IMR-90 (cell line): ENCODE measurements at regions not wholly inside any gene's neighbourhood (a gene's known extent, or its start where the extent isn't known, plus 50 kb on each side); places are given as distances from the start of the nearest gene placed in this dataset.

ENCODE experiments used
- ATAC-seq: fragments of 200-7000 bp; cut with Tn5 transposase; 2 replicates; pipeline ENCODE4 v1.9.1; 2020; ENCODE audit warnings: low read depth, mild to moderate bottlenecking, moderate library complexity
- BruUV-seq: library from RNA; stranded (reverse); fragments of 400-500 nt; replicated peaks from 2 replicates; lab custom pipeline; 2021; lab: Mats Ljungman, UMichigan
- CTCF ChIA-PET: fragments of 300-600 bp; formaldehyde crosslinking; extraction: SDS; loops from one replicate; lab custom pipeline; 2021; ENCODE audit warnings: antibody characterized with exemption; lab: Yijun Ruan, JAX
- POLR2A ChIA-PET: fragments of 300-600 bp; sonication (Branson Sonifier 250); formaldehyde crosslinking; loops from one replicate; lab custom pipeline; 2022; ENCODE audit warnings: antibody characterized with exemption; ENCODE audit not compliant: unreplicated experiment; lab: Charles Lee
- DNase-seq: peaks from one replicate; pipeline ENCODE4 v3.0.0; 2013
- H2AFZ ChIP-seq: replicated peaks from 2 replicates; pipeline ENCODE3; 2013; ENCODE audit warnings: low read length, mild to moderate bottlenecking; ENCODE audit not compliant: poor library complexity
- H2AK5ac ChIP-seq: 2 replicates; pipeline ENCODE4 v1.6.1; 2013; ENCODE audit warnings: low read depth, low read length, inconsistent platforms
- H2AK9ac ChIP-seq: replicated peaks from 2 replicates; pipeline ENCODE3; 2013; ENCODE audit warnings: mild to moderate bottlenecking, low read depth, low read length, moderate library complexity; ENCODE audit not compliant: poor library complexity
- H2BK120ac ChIP-seq: 2 replicates; pipeline ENCODE4 v1.6.1; 2013; ENCODE audit warnings: low read depth, low read length, inconsistent platforms
- H2BK15ac ChIP-seq: 3 replicates; pipeline ENCODE4 v1.6.1; 2013; ENCODE audit warnings: low read depth, low read length, inconsistent platforms
- H2BK20ac ChIP-seq: 2 replicates; pipeline ENCODE4 v1.6.1; 2013; ENCODE audit warnings: low read depth, mild to moderate bottlenecking, inconsistent platforms, low read length, moderate library complexity
- H2BK5ac ChIP-seq: 2 replicates; pipeline ENCODE4 v1.6.1; 2013; ENCODE audit warnings: mild to moderate bottlenecking, low read depth, low read length, inconsistent platforms; ENCODE audit not compliant: poor library complexity, severe bottlenecking
- H3K14ac ChIP-seq: replicated peaks from 2 replicates; pipeline ENCODE4 v1.6.1; 2013; ENCODE audit warnings: low read depth, low read length, inconsistent platforms
- H3K18ac ChIP-seq: 2 replicates; pipeline ENCODE4 v1.6.1; 2013; ENCODE audit warnings: low read depth, low read length, control low read depth
- H3K23ac ChIP-seq: 2 replicates; pipeline ENCODE4 v1.6.1; 2013; ENCODE audit warnings: low read depth, low read length, inconsistent platforms
- H3K27ac ChIP-seq: 2 replicates; pipeline ENCODE4 v1.5.1; 2013; ENCODE audit warnings: mild to moderate bottlenecking, control low read depth, low read length; ENCODE audit not compliant: insufficient read depth
- H3K27me3 ChIP-seq: 2 replicates; pipeline ENCODE4 v1.6.1; 2013; ENCODE audit warnings: low read length; ENCODE audit not compliant: control insufficient read depth, insufficient read depth
- H3K36me3 ChIP-seq: 2 replicates; pipeline ENCODE4 v1.6.1; 2013; ENCODE audit warnings: low read length, mixed read lengths; ENCODE audit not compliant: control insufficient read depth, insufficient read depth
- H3K4ac ChIP-seq: 2 replicates; pipeline ENCODE4 v1.6.1; 2013; ENCODE audit warnings: low read depth, low read length, inconsistent platforms
- H3K4me1 ChIP-seq: 2 replicates; pipeline ENCODE4 v1.6.1; 2013; ENCODE audit warnings: low read length, mixed read lengths; ENCODE audit not compliant: control insufficient read depth, insufficient read depth
- H3K4me2 ChIP-seq: 2 replicates; pipeline ENCODE4 v1.6.1; 2013; ENCODE audit warnings: low read depth, mild to moderate bottlenecking, control low read depth, low read length, moderate library complexity
- H3K4me3 ChIP-seq: 2 replicates; pipeline ENCODE4 v1.5.1; 2013; ENCODE audit warnings: low read depth, mild to moderate bottlenecking, control low read depth, low read length, moderate library complexity; ENCODE audit not compliant: insufficient read depth
- H3K56ac ChIP-seq: 2 replicates; pipeline ENCODE4 v1.6.1; 2013; ENCODE audit warnings: low read length, inconsistent platforms; ENCODE audit not compliant: insufficient read depth; ENCODE audit errors: extremely low read depth
- H3K79me1 ChIP-seq, 2 experiments: 2 replicates each; pipeline ENCODE4 v1.6.1; 2013; ENCODE audit warnings: low read length in 2 of 2, inconsistent platforms in 1 of 2, low read depth in 1 of 2
- H3K9ac ChIP-seq: 2 replicates; pipeline ENCODE4 v1.6.1; 2013; ENCODE audit warnings: low read depth, low read length, control low read depth
- H3K9me1 ChIP-seq: 2 replicates; pipeline ENCODE4 v1.6.1; 2013; ENCODE audit warnings: low read length, inconsistent platforms; ENCODE audit not compliant: insufficient read depth
- H3K9me3 ChIP-seq: 2 replicates; pipeline ENCODE4 v1.6.1; 2013; ENCODE audit warnings: low read length; ENCODE audit not compliant: control insufficient read depth, insufficient read depth
- H4K20me1 ChIP-seq: 2 replicates; pipeline ENCODE4 v1.6.1; 2013; ENCODE audit warnings: low read length, inconsistent platforms; ENCODE audit not compliant: insufficient read depth
- H4K5ac ChIP-seq: 2 replicates; pipeline ENCODE4 v1.6.1; 2013; ENCODE audit warnings: mild to moderate bottlenecking, low read depth, low read length, control low read depth
- H4K8ac ChIP-seq, 2 experiments: 2 replicates each; pipeline ENCODE4 v1.6.1; 2013; ENCODE audit warnings: low read depth in 2 of 2, low read length in 2 of 2, control low read depth in 1 of 2, inconsistent platforms in 1 of 2
- H4K91ac ChIP-seq: 2 replicates; pipeline ENCODE4 v1.6.1; 2013; ENCODE audit warnings: low read depth, low read length, inconsistent platforms; ENCODE audit not compliant: insufficient read depth
- CHD1 ChIP-seq: IDR thresholded peaks from 2 replicates; pipeline ENCODE4 v1.6.1; 2012; ENCODE audit warnings: low read depth, low read length, improper control_type of control experiment
- FOS ChIP-seq: fragments of 150-350 bp; IDR thresholded peaks from 2 replicates; pipeline ENCODE4 v1.6.1; 2016; ENCODE audit warnings: low read depth, low read length
- MAFK ChIP-seq: IDR thresholded peaks from 2 replicates; pipeline ENCODE4 v1.6.1; 2012; ENCODE audit warnings: low read depth, low read length, improper control_type of control experiment
- MXI1 ChIP-seq: IDR thresholded peaks from 2 replicates; pipeline ENCODE4 v1.6.1; 2012; ENCODE audit warnings: low read depth, mild to moderate bottlenecking, low read length, moderate library complexity, borderline replicate concordance
- NFE2L2 ChIP-seq: fragments of 150-350 bp; IDR thresholded peaks from 2 replicates; pipeline ENCODE4 v1.6.1; 2016; ENCODE audit warnings: low read depth, mild to moderate bottlenecking, low read length
- POLR2A ChIP-seq: IDR thresholded peaks from 2 replicates; pipeline ENCODE4 v1.6.1; 2012; ENCODE audit warnings: mild to moderate bottlenecking, low read depth, low read length
- RCOR1 ChIP-seq: IDR thresholded peaks from 2 replicates; pipeline ENCODE4 v1.6.1; 2012; ENCODE audit warnings: mild to moderate bottlenecking, low read length, improper control_type of control experiment; ENCODE audit not compliant: insufficient replicate concordance
- RFX5 ChIP-seq: IDR thresholded peaks from 2 replicates; pipeline ENCODE4 v1.8.0; 2012; ENCODE audit warnings: low read depth, mild to moderate bottlenecking, low read length, moderate library complexity
- SMC3 ChIP-seq: fragments of 150-350 bp; IDR thresholded peaks from 2 replicates; pipeline ENCODE4 v1.6.1; 2016; ENCODE audit warnings: low read depth, mild to moderate bottlenecking, antibody characterized with exemption, low read length, moderate library complexity
- USF2 ChIP-seq: fragments of 150-350 bp; IDR thresholded peaks from 2 replicates; pipeline ENCODE4 v1.6.1; 2017; ENCODE audit warnings: mild to moderate bottlenecking, antibody characterized with exemption, low read length, low read depth
- WGBS, 2 experiments: methylation state at CpG; one replicate each; pipeline versions ENCODE4 v1.1.5 to v1.1.7; 2013; ENCODE audit warnings: missing lambda C conversion rate in 2 of 2; ENCODE audit not compliant: insufficient read length in 1 of 2; ENCODE audit errors: extremely low coverage in 2 of 2; 5-methylcytosine and 5-hydroxymethylcytosine counted together
- dilution Hi-C: fragments of 300-500 bp; cut with HindIII; formaldehyde crosslinking; loops from one replicate; pipeline ENCODE4 v1.14.3; 2018; ENCODE audit warnings: low sequenced_read_pairs; ENCODE audit not compliant: unreplicated experiment
- in situ Hi-C: fragments of 300-500 bp; cut with MboI; formaldehyde crosslinking; loops from 3 replicates; pipeline ENCODE4 v1.14.3; 2019; ENCODE audit warnings: low sequenced_read_pairs, inconsistent platforms, mixed read lengths
- intact Hi-C: fragments of 100-400 bp; cut with micrococcal nuclease; formaldehyde crosslinking; loops from 2 replicates; pipeline ENCODE4 v1.10.0; 2022

- Histone ChIP-seq H3K79me1 (no peaks in the 10 kb centered on the region), H3K14ac (no peak overlapping the region), H3K4me1 (no peaks in the 10 kb centered on the region), H3K27me3 (no peaks in the 10 kb centered on the region), H2BK15ac (no peak overlapping the region), H3K4me2 (no peak overlapping the region), H2BK5ac (no peak overlapping the region), H2AK9ac (no peak overlapping the region), H3K4me3 (no peak overlapping the region), H2BK120ac (no peak overlapping the region), H4K20me1 (no peaks in the 10 kb centered on the region), H3K27ac (no peak overlapping the region), H3K4ac (no peak overlapping the region), H3K18ac (no peak overlapping the region), H2AK5ac (no peak overlapping the region), H3K36me3 (no peaks in the 10 kb centered on the region), H4K8ac (no peak overlapping the region), H4K5ac (no peak overlapping the region), H3K9ac (no peak overlapping the region), H2AFZ (no peak overlapping the region), H3K23ac (no peak overlapping the region), H4K91ac (no peak overlapping the region), H3K9me1 (no peaks in the 10 kb centered on the region), H2BK20ac (no peak overlapping the region), H3K9me3 (no peaks in the 10 kb centered on the region), H3K56ac (no peak overlapping the region)
- in situ Hi-C loops (no loop called here), intact Hi-C loops (no loop called here), dilution Hi-C loops (no loop called here)
- CTCF ChIA-PET = no interaction called here
- no peak for DNase-seq
- POLR2A ChIA-PET = no interaction called here
- no TSS peak for BruUV-seq
- ATAC-seq = no peak
- TF ChIP-seq CHD1 = no peak
- TF ChIP-seq FOS = no peak
- TF ChIP-seq MXI1 = no peak
- TF ChIP-seq RFX5 = no peak
- no peak for TF ChIP-seq RCOR1
- no peak for TF ChIP-seq SMC3
- no peak for TF ChIP-seq MAFK
- no peak for TF ChIP-seq NFE2L2
- no peak for TF ChIP-seq POLR2A
- TF ChIP-seq USF2 = no peak
- WGBS, 2 experiments = no CpG with 5 or more reads among the region's 2 CpGs
Observed at GRCh38 chr5:30604648-30605262, 588.7 kb upstream of the CDH6 start.
